Large intestine (tissue), 3 donors: ENCODE measurements at regions not wholly inside any gene's neighbourhood (a gene's known extent, or its start where the extent isn't known, plus 50 kb on each side); places are given as distances from the start of the nearest gene placed in this dataset.

Experiments
- DNase-seq, 2 donors: peaks; one replicate each; pipeline versions ENCODE4 v3.0.0 to v3.0.0-alpha.2; 2013
- H3K27ac ChIP-seq: one replicate; pipeline ENCODE4 v1.5.1; 2013; ENCODE audit warnings: low read length
- H3K27me3 ChIP-seq: 2 replicates; pipeline ENCODE4 v1.6.1; 2013; ENCODE audit warnings: low read length; ENCODE audit not compliant: control insufficient read depth, insufficient read depth
- H3K36me3 ChIP-seq: 2 replicates; pipeline ENCODE4 v1.6.1; 2013; ENCODE audit warnings: low read length; ENCODE audit not compliant: control insufficient read depth, insufficient read depth
- H3K4me1 ChIP-seq: one replicate; pipeline ENCODE4 v1.6.1; 2013; ENCODE audit warnings: low read length; ENCODE audit not compliant: control insufficient read depth, insufficient read depth
- H3K4me3 ChIP-seq: one replicate; pipeline ENCODE4 v1.5.1; 2013; ENCODE audit warnings: low read length
- H3K9me3 ChIP-seq: one replicate; pipeline ENCODE4 v1.6.1; 2013; ENCODE audit warnings: mild to moderate bottlenecking, low read depth, low read length, moderate library complexity; ENCODE audit not compliant: control insufficient read depth
- WGBS: methylation state at CpG from one replicate; pipeline ENCODE4 v1.1.5; 2013; ENCODE audit warnings: low lambda C conversion rate; ENCODE audit not compliant: insufficient coverage; 5-methylcytosine and 5-hydroxymethylcytosine counted together

DNA sequence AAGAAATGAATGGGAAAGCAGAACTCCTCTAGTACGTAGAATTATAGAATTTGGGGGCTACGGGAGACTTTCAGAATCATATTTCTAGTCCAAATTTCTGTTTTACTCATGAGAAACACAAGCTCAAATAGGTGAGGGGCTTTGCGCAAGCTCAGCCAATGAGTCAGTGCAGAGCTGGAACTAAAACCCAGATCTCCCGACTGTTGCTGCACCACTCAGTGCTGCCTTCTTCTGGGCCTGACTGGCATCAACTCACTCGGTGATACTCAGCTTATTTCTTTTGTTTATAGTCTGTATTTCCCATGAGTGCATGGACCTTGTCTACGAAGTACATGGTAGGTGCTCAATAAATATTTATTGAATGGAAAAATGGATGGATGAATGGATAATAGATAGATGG lies 280.2 kb downstream of the CDK5RAP2 start:
- no peak overlapping the region for H3K27ac ChIP-seq
- WGBS, result 100% methylated on average over 1 of the region's 6 CpGs
- H3K9me3 ChIP-seq, result no peaks in the 10 kb centered on the region
- no peaks in the 10 kb centered on the region for H3K4me1 ChIP-seq
- no peak overlapping the region for H3K4me3 ChIP-seq
- no peaks in the 10 kb centered on the region for H3K27me3 ChIP-seq
- no peak for DNase-seq
- H3K36me3 ChIP-seq, result no peaks in the 10 kb centered on the region

DNA sequence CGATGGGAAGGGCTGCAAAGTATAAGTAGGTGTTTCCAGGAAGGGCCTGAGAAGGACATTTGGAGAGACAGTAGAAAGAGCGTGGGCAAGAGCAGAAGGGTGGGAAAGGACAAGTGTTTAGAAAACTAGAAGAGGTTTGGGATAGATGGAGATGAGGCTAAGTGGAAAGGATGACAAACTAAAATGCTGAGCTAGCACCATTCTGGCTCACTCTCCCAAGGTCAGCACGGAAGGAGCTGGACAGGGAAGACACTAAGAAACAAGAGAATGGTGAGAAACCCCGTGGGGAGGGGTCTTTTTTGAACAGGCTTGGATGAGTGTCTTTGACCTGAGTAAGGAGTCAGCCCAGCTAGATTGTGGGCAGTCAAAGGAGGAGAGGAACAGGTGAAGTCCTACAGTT lies 286.0 kb downstream of the CDK5RAP2 start:
- DNase-seq, result no peak
- no peak overlapping the region for H3K27ac ChIP-seq
- 80% methylated on average over 3 of the region's 4 CpGs for WGBS

DNA sequence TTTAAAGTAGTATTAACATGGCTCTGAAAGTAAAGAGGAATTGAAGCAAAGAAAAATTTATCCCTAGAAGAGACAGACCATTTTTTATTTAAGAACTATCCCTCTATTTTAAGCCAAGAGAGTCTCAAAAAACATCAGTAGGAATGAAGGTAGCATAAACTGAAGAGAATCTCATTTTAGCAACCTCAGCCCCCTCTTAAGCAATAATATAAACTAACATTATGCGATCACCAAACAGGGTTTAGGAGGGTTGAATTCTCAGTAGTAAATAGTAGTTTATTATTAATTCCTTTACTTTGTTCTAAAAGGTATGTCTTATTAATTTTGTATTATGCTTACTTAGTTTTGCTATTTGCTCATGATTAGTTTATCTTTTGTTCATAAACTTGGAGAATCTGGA lies 287.4 kb downstream of the CDK5RAP2 start:
- H3K36me3 ChIP-seq, result no peaks in the 10 kb centered on the region
- whole genome bisulfite sequencing, result no CpG with 5 or more reads among the region's 1 CpG
- H3K4me1 ChIP-seq, result no peaks in the 10 kb centered on the region

More for the DNA sequence above, 286.0 kb downstream of the CDK5RAP2 start:
- no peaks in the 10 kb centered on the region for H3K36me3 ChIP-seq
- H3K4me3 ChIP-seq, result no peak overlapping the region
- H3K9me3 ChIP-seq, result no peaks in the 10 kb centered on the region
- no peaks in the 10 kb centered on the region for H3K27me3 ChIP-seq
- no peaks in the 10 kb centered on the region for H3K4me1 ChIP-seq

DNA sequence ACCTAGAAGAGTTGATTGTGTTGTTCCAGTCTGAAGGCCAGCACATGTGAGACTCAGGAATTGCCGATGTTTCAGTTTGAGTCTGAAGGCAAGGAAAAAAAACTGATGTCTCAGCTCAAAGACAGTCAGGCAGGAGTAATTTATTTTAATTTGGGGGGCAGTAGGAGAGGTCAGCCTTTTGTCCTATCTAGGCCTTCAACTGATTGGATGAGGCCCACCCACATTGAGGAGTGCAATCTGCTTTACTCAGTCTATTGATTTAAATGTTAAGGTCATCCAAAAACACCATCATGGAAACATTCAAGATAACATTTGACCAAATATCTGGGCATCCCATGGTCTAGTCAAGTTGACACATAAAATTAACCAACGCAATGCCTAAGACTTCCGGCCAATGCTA lies 288.9 kb downstream of the CDK5RAP2 start:
- Histone ChIP-seq H3K27me3 (no peaks in the 10 kb centered on the region), H3K27ac (no peak overlapping the region), H3K9me3 (no peaks in the 10 kb centered on the region), H3K4me3 (no peak overlapping the region), H3K4me1 (no peaks in the 10 kb centered on the region), H3K36me3 (no peaks in the 10 kb centered on the region)
- 80% methylated on average over 1 of the region's 3 CpGs for WGBS
- no peak for DNase-seq

More for the DNA sequence above, 287.4 kb downstream of the CDK5RAP2 start:
- Histone ChIP-seq H3K27me3 (no peaks in the 10 kb centered on the region), H3K27ac (no peak overlapping the region), H3K4me3 (no peak overlapping the region), H3K9me3 (no peaks in the 10 kb centered on the region)
- no peak for DNase-seq

DNA sequence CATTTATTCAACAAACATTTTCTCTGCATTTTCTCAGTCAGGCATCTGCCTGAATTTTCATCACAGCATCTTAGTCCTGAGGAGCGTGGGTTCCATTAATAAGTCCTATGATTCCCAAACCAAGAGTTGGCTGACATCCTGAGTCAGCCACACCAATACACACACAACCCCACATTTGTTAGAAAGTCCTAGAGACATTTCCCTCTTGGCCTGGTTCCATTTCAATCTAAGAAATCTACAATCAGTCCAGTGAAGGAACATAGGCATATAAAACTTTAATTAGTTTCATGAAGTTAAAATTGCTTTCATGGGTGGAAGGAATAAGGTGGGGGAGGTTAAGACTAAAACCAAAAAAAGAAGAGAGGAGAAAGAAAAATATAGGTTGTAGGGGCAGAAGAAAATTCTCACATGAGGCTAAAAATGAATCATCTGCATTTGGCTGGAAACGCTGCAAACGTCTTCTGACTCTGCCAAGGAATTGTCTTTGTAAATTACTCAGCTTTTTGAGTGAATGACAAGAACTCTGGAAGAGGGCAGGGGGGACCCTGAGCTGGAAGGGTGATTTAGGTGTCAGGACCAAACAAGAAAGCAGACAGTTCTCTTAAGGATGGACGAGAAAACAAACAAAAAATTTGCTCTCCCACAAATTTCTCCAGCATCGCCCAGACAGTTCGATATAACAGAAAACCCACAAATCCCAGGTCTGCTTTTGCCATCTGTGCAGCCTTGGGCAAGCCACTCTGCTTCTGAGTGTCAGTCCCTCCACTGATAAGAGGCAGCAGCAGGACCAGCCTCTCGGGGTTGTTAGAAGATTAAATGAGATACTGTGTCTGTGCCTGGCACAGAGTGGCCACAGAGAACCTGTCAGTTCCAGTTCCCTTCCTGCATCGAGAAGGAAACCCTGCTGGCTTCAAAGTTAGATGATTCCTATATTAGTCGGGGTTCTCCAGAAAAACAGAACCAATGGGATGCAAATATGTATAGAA lies 289.7 kb downstream of the CDK5RAP2 start:
- no peaks in the 10 kb centered on the region for H3K27me3 ChIP-seq
- no peaks in the 10 kb centered on the region for H3K36me3 ChIP-seq
- no peaks in the 10 kb centered on the region for H3K4me1 ChIP-seq
- H3K9me3 ChIP-seq, result no peaks in the 10 kb centered on the region
- no peak for DNase-seq
- no peak overlapping the region for H3K27ac ChIP-seq
- no peak overlapping the region for H3K4me3 ChIP-seq
- no CpG with 5 or more reads among the region's 9 CpGs for WGBS

DNA sequence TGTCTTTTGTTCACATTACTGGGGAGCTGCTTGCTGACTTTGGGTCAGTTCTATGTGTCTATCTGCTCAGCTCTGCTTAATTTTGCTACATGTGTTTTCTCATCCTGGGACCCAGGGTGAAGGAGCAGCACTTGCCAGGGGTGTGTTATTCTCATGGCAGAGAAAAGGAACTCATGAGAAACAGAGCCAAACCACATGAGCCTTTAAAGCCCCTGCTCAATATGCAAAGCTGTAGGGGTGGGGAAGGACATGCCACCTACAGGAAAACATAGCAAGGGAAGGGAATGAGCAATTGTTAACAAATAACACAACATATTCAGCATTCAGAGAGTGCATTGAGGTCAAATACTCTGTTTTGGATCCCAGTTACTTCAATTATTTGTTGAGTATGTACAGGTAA lies 290.9 kb downstream of the CDK5RAP2 start:
- no peaks in the 10 kb centered on the region for H3K27me3 ChIP-seq
- H3K9me3 ChIP-seq, result no peaks in the 10 kb centered on the region
- no peak overlapping the region for H3K4me3 ChIP-seq
- no peaks in the 10 kb centered on the region for H3K4me1 ChIP-seq
- no peak overlapping the region for H3K27ac ChIP-seq
- no peak for DNase-seq
- H3K36me3 ChIP-seq, result no peaks in the 10 kb centered on the region

DNA sequence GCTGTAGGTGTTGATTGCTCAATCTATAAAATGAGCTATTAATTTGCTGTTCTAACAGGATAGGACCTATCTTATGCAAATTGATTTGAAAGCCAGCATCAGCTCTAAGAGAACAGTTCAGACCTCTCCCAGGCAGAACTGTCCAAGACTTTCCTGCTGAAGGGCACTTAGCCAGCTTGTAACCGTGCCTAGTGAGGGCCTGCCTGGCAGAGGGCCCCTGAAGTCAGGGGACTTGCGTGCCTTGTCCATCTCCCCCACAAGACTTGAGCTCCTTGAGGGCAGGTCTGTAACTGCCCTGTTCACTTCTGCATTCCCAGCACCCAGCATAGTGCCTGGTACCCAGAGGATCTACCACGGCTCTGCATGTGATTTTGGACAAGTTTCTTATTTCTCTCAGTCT lies 293.4 kb downstream of the CDK5RAP2 start:
- H3K4me1 ChIP-seq, result no peaks in the 10 kb centered on the region
- no peak overlapping the region for H3K27ac ChIP-seq
- no peaks in the 10 kb centered on the region for H3K9me3 ChIP-seq
- WGBS, result no CpG with 5 or more reads among the region's 3 CpGs
- H3K27me3 ChIP-seq, result no peaks in the 10 kb centered on the region
- DNase-seq, result no peak
- no peaks in the 10 kb centered on the region for H3K36me3 ChIP-seq
- no peak overlapping the region for H3K4me3 ChIP-seq

DNA sequence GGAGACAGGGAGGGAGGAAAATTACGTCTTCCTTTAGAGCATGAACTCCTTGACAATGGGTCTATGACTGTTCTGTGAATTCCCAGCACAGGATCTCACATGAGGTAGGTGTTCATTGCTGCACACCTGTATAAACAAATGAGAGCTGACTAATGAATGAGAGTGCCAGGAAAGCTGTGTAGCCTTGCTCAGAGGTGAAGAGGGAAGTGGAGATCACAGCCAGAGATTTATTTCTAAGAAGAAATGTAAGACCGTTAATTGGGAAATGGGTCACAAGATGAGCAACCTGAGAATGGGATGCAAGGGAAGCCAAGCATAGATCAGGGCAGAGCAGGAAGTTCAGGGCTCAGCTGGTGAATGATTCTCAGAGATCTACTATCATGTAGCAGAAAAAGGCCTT lies 295.1 kb downstream of the CDK5RAP2 start:
- no peak overlapping the region for H3K4me3 ChIP-seq
- no peaks in the 10 kb centered on the region for H3K27me3 ChIP-seq
- no peaks in the 10 kb centered on the region for H3K36me3 ChIP-seq
- DNase-seq, result no peak
- no peaks in the 10 kb centered on the region for H3K9me3 ChIP-seq
- 60% methylated on average over 1 of the region's 2 CpGs for WGBS
- H3K4me1 ChIP-seq, result no peaks in the 10 kb centered on the region
- no peak overlapping the region for H3K27ac ChIP-seq

DNA sequence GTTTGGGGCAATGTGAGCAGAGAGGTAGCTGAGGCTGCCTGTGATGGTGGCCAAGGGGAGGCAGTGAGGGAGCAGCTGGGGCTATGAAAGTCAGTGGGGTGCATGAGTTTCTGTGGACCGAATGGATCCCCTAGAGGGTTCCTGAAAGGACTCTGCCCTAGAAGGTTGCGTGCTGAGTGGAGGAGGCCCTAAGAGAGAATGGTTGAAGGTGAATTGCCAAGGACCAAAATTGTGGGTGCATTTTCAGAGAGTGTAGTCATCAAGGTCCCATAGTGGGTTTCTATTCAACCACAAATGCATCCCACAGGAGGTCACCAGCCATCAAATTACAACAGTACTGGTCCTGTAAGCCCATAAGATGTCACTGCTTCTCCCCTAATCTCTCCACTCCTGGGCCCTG lies 298.3 kb downstream of the CDK5RAP2 start:
- Histone ChIP-seq H3K4me3 (no peak overlapping the region), H3K36me3 (no peaks in the 10 kb centered on the region), H3K9me3 (no peaks in the 10 kb centered on the region), H3K27me3 (no peaks in the 10 kb centered on the region), H3K4me1 (no peaks in the 10 kb centered on the region), H3K27ac (no peak overlapping the region)
- DNase-seq, result no peak
- no CpG with 5 or more reads among the region's 2 CpGs for WGBS

DNA sequence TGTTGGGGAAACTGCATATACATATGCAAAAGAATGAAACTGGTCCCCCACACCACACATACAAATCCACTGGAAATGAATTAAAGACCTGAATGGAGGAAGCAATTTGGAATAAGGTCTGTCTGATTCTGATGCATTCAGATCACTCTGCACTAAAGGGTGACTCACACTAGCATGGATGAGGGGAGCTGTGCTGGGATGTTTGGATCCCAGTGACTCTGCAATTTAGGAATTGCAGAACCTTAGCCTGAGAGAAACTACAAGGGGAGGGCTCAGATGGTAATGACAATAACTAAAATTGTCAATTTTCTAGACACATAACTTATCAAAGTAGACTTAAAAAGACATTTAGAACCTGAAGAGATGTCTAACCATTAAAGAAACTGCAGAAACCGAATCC lies 312.0 kb downstream of the CDK5RAP2 start:
- Histone ChIP-seq H3K27me3 (no peaks in the 10 kb centered on the region), H3K9me3 (no peaks in the 10 kb centered on the region), H3K4me1 (no peaks in the 10 kb centered on the region), H3K27ac (no peak overlapping the region), H3K36me3 (no peaks in the 10 kb centered on the region), H3K4me3 (no peak overlapping the region)
- no CpG with 5 or more reads among the region's 1 CpG for WGBS
- DNase-seq, result no peak

DNA sequence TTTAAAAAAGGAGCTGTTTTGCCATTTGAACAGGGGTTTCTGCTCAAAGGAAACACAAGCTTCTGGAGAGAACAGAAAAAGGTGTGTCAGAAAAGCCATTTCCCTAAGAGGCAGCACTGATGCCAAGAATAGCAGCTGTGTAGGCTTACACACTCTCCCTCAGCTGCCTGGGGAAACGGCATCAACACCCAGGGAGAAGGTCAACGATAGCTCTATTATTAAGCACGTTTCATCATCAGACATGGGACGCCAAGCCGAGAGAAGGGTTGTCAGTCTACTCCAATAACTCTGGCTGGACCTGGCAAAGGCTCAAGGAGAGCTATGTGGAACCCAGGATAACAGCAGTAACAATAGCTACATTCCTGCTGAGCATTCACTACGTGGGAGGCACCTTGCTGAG lies 314.2 kb downstream of the CDK5RAP2 start:
- Histone ChIP-seq H3K9me3 (no peaks in the 10 kb centered on the region), H3K36me3 (no peaks in the 10 kb centered on the region), H3K27me3 (no peaks in the 10 kb centered on the region), H3K4me1 (no peaks in the 10 kb centered on the region), H3K27ac (no peak overlapping the region), H3K4me3 (no peak overlapping the region)
- no peak for DNase-seq
- WGBS, result no CpG with 5 or more reads among the region's 6 CpGs
